Neural cell (in vitro differentiated cells): ENCODE measurements at regions not wholly inside any gene's neighbourhood (a gene's known extent, or its start where the extent isn't known, plus 50 kb on each side); places are given as distances from the start of the nearest gene placed in this dataset.

ENCODE experiments used
- CTCF ChIP-seq: fragments of 450-650 bp; IDR thresholded peaks from 2 replicates; pipeline ENCODE4 v1.5.1; 2014; ENCODE audit warnings: antibody characterized with exemption, mild to moderate bottlenecking, moderate library complexity; ENCODE audit not compliant: poor library complexity, severe bottlenecking
- EP300 ChIP-seq: fragments of 450-650 bp; conservative IDR thresholded peaks from 2 replicates; pipeline ENCODE4 v1.6.1; 2014; ENCODE audit warnings: antibody characterized with exemption, mild to moderate bottlenecking, moderate library complexity; ENCODE audit not compliant: poor library complexity, severe bottlenecking
- EZH2 ChIP-seq: fragments of 200-600, 300-800 bp; shearing (Covaris generic), sonication (generic); IDR thresholded peaks from 2 replicates; pipeline ENCODE4 v1.6.1; 2014; ENCODE audit warnings: antibody characterized with exemption, low read length, borderline replicate concordance, mild to moderate bottlenecking; ENCODE audit not compliant: insufficient read depth, poor library complexity, severe bottlenecking

DNA sequence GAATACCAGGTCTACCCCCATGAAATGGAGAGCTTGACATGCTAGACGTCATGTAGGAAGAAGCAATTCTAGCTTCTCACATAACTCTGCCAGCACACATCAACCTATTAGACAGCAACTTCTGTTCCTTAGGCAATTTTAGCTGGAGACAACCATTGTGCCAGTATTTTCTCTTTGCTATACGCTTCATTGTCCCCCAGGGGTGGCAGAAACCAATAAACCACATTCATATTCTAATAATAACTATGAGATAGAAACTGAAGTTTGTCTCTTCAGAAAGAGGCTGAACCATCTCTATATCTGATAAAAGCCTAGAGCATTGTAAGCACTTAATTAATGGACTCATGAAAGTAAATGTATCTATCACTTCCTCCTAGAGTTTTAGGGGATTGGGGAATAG lies 278.6 kb downstream of the FOXG1 start:
- TF ChIP-seq EP300 (no peak), CTCF (no peak), EZH2 (no peak)
